ENCODE measurements at regions not wholly inside any gene's neighbourhood (a gene's known extent, or its start where the extent isn't known, plus 50 kb on each side); places are given as distances from the start of the nearest gene placed in this dataset.

- DNase-seq = no peak
Observed at GRCh38 chrX:39850630-39851152, 247.1 kb downstream of the BCOR start.

GRCh38 chrX:39851745-39852455 is 245.9 kb downstream of the BCOR start:
- intact Hi-C loops (cut with DNase I) = no loop called here
- no peak for DNase-seq

More at GRCh38 chrX:39850630-39851152, 247.1 kb downstream of the BCOR start:
- intact Hi-C loops (cut with DNase I) = no loop called here

- no peak for DNase-seq
- intact Hi-C loops (cut with DNase I) = no loop called here
Observed at GRCh38 chrX:39852491-39852890, 245.3 kb downstream of the BCOR start.

- intact Hi-C loops (cut with DNase I) = no loop called here
- no peak for DNase-seq
Observed at GRCh38 chrX:39853417-39854030, 244.2 kb downstream of the BCOR start.

DNA sequence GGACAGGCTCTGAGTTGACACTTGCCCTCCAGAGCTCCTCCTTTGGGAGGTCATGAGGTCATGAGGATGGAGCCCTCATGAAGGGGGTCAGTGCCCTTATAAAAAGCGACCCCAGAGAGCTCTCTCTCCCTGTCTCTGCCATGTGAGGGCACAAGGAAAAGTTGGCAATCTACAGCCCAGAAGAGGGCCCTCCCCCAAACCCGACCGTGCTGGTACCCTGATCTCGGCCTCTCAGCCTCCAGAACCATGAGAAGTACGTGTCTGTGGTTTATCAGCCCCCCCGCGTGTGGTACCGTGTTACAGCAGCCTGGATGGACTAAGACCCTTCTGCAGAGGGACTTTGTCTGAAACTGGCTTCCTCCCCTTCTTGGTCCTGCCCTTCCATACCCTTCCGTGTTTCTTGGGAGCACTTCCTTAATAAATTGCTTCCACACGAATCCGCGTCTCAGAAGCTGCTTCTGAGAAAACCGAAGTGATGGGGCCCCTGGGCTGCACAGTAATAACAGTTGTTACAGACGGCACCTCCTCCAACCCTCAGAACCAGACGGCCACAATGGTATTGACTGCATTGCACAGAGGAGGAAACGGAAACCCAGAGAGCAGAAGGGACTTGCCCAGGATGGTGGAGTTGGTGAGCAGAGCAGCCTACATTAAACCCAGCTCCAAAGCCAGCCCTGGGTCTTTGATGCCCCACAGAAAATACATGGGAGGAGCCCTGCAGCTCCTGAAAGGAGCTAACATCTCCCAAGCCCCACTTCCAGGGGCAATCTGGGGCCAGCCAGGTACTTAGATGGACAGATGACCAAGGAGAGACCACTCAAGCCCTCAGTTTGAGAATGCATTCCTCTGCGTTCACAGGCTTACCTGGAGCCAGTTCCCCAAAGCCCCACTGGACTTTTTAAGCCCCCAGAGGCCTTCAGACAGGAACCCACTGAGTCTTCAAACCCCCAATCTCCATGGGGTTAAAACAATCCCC is 242.7 kb downstream of the BCOR start:
- no peak for DNase-seq
- intact Hi-C loops (cut with DNase I) = no loop called here

DNA sequence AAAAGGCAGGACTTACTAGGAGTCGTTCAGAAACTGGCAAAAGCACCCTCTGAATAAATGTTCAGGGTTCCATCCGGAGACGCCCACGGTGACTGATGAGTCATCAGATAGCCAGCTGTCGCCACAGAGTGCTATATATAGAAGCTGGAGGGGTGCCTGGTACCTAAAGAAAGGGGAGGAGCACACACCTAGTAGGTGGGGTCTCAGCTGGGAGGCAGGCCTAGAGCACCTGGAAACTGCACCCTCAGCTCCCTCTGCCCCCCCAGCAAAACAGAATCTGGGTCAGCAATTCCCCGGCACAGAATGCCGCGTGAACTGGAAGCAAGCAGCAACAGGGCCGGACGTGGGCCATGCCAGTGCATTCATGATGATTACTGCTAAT is 242.0 kb downstream of the BCOR start:
- intact Hi-C loops (cut with DNase I) = no loop called here
- DNase-seq = peak in 1 of 42 donors; percentile 18

GRCh38 chrX:39856472-39857121 is 241.2 kb downstream of the BCOR start:
- intact Hi-C loops (cut with DNase I) = no loop called here
- DNase-seq = no peak

- DNase-seq = no peak
- intact Hi-C loops (cut with DNase I) = no loop called here
Observed at GRCh38 chrX:39857780-39858179, 240.0 kb downstream of the BCOR start.

- no peak for DNase-seq
- intact Hi-C loops (cut with DNase I) = no loop called here
Observed at GRCh38 chrX:39859991-39860861, 237.5 kb downstream of the BCOR start.

- intact Hi-C loops (cut with DNase I) = no loop called here
- DNase-seq = no peak
Observed at GRCh38 chrX:39862963-39863362, 234.8 kb downstream of the BCOR start.

GRCh38 chrX:39866229-39866628 is 231.5 kb downstream of the BCOR start:
- DNase-seq = no peak
- intact Hi-C loops (cut with DNase I) = no loop called here

DNA sequence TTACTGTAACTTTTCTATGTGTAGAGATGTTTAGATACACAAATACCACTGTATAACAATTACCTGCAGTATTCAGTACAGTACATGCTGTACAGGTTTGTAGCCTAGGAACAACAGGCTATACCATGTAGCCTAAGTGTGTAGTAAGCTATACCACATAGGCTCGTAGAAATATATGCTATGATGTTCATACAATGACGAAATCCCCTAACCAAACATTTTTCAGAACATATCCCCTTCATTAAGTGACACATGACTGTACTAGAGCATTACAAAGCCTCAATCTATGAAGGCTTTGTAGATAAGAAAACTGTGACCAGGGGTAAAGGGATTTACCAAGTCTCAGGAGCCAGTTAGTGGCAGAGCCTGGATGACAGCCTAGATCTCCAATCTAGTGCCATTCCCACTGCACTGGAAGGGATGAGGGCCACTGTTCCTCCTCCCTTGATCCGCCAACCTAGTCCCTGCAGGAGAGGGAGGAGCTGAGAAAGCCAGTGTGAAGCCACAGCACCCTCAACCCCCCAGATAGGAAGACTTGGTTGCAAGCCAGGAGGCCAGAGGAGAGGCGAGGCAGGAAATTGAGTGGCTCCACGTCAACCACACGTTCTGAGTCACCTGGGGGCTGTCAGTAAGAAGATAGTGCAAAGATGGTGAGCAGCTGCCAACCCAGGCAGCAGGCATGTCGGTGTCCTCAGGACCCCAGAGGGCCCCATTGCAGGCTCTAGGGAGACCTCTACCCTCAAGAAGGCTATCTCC is 227.7 kb downstream of the BCOR start:
- intact Hi-C loops (cut with DNase I) = no loop called here
- DNase-seq = no peak

DNA sequence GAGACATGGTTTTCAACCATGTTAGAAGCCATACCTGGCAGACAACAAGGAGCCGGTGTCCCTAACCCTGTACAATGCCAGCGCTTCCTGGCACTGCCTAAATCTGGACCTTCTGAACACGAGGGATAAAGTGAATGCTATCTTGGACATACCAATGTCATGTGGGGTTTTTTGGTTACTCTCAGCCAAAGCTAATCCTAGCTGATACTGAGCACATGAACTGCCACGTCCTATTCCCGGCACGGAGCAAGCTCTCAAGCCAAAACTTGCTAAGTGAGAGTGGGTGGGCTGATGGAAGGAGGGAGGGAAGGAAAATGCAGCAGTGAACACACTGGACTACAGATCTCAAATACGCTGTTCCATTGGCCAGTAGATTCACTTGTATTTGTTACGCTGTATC is 226.1 kb downstream of the BCOR start:
- intact Hi-C loops (cut with DNase I) = no loop called here
- DNase-seq = no peak

DNA sequence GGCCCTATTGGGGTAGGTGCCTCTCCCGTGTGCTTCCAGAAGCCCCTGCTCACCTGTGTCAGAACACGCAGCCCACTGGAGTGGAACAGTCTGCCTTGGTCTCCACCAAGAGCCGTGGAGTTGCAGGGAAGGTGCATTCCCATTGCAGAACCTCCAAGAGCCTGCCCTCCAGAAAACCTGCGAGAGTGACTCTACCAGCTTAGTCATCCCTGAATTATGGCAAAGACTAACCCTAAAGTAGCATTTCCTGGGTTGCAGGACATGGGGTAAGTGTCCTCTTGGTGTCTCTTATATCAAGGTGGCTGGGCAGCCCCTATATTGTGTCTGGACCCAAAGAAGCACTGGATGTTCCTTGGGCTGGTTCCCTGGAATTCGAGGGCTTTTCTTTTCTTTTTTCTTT is 224.6 kb downstream of the BCOR start:
- DNase-seq = no peak
- intact Hi-C loops (cut with DNase I) = no loop called here

DNA sequence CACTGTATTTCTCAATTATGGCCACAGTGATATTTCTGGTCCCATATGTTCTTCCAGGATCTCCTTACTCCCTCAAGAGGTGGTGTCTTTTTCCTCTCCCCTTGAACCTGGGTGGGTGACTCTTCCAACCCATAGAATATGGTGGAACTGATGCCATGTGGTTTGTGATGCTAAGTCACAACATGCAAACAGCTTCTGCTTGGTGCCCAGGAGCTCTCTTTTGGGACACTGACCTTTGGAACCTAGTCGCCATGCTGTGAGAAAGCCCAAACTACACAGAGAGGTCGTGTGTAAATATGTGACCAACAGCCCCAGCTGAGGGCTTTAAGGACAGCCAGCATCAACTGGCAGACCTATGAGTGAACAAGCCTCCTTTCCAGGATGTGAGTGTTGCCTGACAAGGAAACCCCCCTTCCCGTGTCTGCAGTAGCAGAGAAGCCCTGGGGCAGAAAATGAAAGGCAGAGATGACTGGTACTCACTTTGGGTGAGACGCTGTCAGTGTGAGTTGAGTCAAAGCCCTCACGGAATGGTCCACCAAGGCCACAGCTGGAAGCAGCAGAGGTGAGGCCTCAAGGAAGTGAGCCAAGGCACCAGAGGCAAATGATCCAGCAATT is 223.4 kb downstream of the BCOR start:
- intact Hi-C loops (cut with DNase I) = no loop called here
- DNase-seq = no peak

DNA sequence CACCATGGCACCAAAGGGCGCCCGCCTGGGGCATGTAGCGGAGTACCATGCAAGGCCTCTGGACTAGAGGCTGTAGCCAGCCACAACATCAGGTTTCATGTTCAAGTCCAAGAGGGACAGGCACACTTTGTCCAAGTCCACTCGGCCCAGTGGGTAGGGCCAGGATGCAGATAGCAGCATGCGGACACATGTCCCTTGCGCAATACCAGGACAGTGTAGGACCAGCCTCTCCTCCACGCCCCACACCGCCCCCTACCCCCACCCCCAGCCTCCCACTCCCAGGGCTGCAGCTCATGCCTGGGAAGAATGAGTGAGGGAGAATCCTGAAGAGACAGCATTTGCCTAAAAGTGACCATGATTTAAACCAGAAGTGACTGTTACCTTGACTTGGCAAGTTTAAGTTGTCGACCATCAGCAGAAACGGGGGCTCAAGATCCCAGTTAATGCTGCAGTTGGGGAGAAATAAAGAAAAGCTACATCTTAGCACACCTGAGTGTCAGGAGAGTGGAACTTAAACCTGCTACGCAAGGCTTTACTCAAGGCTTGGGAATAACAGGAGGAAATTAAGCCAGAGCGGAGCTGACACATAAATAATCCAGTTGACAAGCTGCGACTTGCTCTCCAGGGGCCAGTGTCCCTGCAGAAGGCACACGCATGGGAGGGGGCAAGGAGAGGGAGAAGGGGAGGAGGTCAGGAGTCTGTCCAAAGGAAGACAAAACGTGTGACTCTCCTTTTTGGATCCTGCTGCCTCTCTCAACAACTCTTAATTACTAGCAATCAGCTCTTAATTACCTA is 221.7 kb downstream of the BCOR start:
- intact Hi-C loops (cut with DNase I) = no loop called here
- no peak for DNase-seq

All from head of caudate nucleus (tissue), 42 donors.